ENCODE measurements at regions not wholly inside any gene's neighbourhood (a gene's known extent, or its start where the extent isn't known, plus 50 kb on each side); places are given as distances from the start of the nearest gene placed in this dataset.

- TF ChIP-seq RARB (CRISPR knock-in tag; IDR thresholded peaks at IDR 0.05) (no peak), TSHZ2 (CRISPR knock-in tag; IDR thresholded peaks at IDR 0.05) (no peak), TCF4 (CRISPR knock-in tag; IDR thresholded peaks at IDR 0.05; ENCODE audit: borderline replicate concordance) (no peak), SNAI2 (CRISPR knock-in tag; IDR thresholded peaks at IDR 0.05) (no peak), POU6F1 (CRISPR knock-in tag; IDR thresholded peaks at IDR 0.05; ENCODE audit: borderline replicate concordance, low read depth) (no peak), PATZ1 (CRISPR knock-in tag; IDR thresholded peaks at IDR 0.05; ENCODE audit: borderline replicate concordance) (no peak), ESRRG (CRISPR knock-in tag; IDR thresholded peaks at IDR 0.05) (no peak), BACH2 (CRISPR knock-in tag; IDR thresholded peaks at IDR 0.05; ENCODE audit: borderline replicate concordance) (no peak)
- ATAC-seq: no peak
These were observed 64.4 kb upstream of the PLEKHG1 start for GRCh38 chr6:150535151-150535804.

GRCh38 chr6:150535818-150536220, 63.9 kb upstream of the PLEKHG1 start:
- ATAC-seq: no peak

More at GRCh38 chr6:150535818-150536220, 63.9 kb upstream of the PLEKHG1 start:
- TF ChIP-seq ZNF70 (CRISPR knock-in tag; IDR thresholded peaks at IDR 0.05) (no peak), CREB5 (CRISPR knock-in tag; IDR thresholded peaks at IDR 0.05; ENCODE audit: low read depth) (no peak), POU6F1 (CRISPR knock-in tag; IDR thresholded peaks at IDR 0.05; ENCODE audit: borderline replicate concordance, low read depth) (no peak), PPARA (CRISPR knock-in tag; IDR thresholded peaks at IDR 0.05; ENCODE audit: borderline replicate concordance) (no peak), CSRNP3 (CRISPR knock-in tag; IDR thresholded peaks at IDR 0.05) (no peak), ISL1 (CRISPR knock-in tag; IDR thresholded peaks at IDR 0.05) (no peak), TCF4 (CRISPR knock-in tag; IDR thresholded peaks at IDR 0.05; ENCODE audit: borderline replicate concordance) (no peak), GLIS3 (CRISPR knock-in tag; IDR thresholded peaks at IDR 0.05) (no peak), ZNF8 (CRISPR knock-in tag; IDR thresholded peaks at IDR 0.05) (no peak), TSHZ2 (CRISPR knock-in tag; IDR thresholded peaks at IDR 0.05) (no peak), BACH2 (CRISPR knock-in tag; IDR thresholded peaks at IDR 0.05; ENCODE audit: borderline replicate concordance) (no peak), RARB (CRISPR knock-in tag; IDR thresholded peaks at IDR 0.05) (no peak), CSDC2 (CRISPR knock-in tag; IDR thresholded peaks at IDR 0.05) (no peak), ZFP3 (CRISPR knock-in tag; IDR thresholded peaks at IDR 0.05) (no peak), OSR1 (CRISPR knock-in tag; IDR thresholded peaks at IDR 0.05) (no peak), ESRRG (CRISPR knock-in tag; IDR thresholded peaks at IDR 0.05) (no peak), PATZ1 (CRISPR knock-in tag; IDR thresholded peaks at IDR 0.05; ENCODE audit: borderline replicate concordance) (no peak), TOX (CRISPR knock-in tag; IDR thresholded peaks at IDR 0.05; ENCODE audit: borderline replicate concordance) (no peak), ZC3H10 (CRISPR knock-in tag; IDR thresholded peaks at IDR 0.05) (no peak), ZNF565 (CRISPR knock-in tag; conservative IDR thresholded peaks at IDR 0.05; ENCODE audit: low read depth) (no peak)

Measured in SK-N-SH treated with all-trans-retinoic acid at 6 μM for 48 hours (cell line).